SK-N-SH (cell line): ENCODE measurements at regions not wholly inside any gene's neighbourhood (a gene's known extent, or its start where the extent isn't known, plus 50 kb on each side); places are given as distances from the start of the nearest gene placed in this dataset.

ENCODE experiments used
- CTCF ChIA-PET: fragments of 300-600, 350-600 bp; formaldehyde crosslinking; extraction: SDS; loops from one replicate; lab custom pipeline; 2021; lab: Yijun Ruan, JAX
- POLR2A ChIA-PET: fragments of 350-600 bp; sonication (Branson Sonifier 250); formaldehyde crosslinking; extraction: SDS; loops from one replicate; lab custom pipeline; 2020; ENCODE audit warnings: antibody characterized with exemption, inconsistent platforms; lab: Yijun Ruan, JAX
- DNase-seq: peaks from one replicate; pipeline ENCODE4 v3.0.0; 2012
- H2AFZ ChIP-seq: fragments of 200-600 bp; sonication (generic); 2 replicates; pipeline ENCODE4 v1.8.1; 2016; ENCODE audit warnings: antibody characterized with exemption, mild to moderate bottlenecking, low read depth
- H3F3A ChIP-seq: fragments of 200-600 bp; sonication (generic); replicated peaks from 2 replicates; pipeline ENCODE3; 2016; ENCODE audit warnings: antibody characterized with exemption, mild to moderate bottlenecking; ENCODE audit not compliant: insufficient read depth
- H3K27ac ChIP-seq, 2 experiments: fragments of 200-500 bp in 1 of 2; fragments of 200-600 bp in 1 of 2; sonication (Bioruptor generic) in 1 of 2; sonication (generic), shearing (Covaris generic) in 1 of 2; 2 replicates each; pipeline versions ENCODE4 v1.5.1 to v1.6.1; 2014 to 2016; ENCODE audit warnings: low read depth in 2 of 2, inconsistent platforms in 1 of 2, low read length in 1 of 2, mild to moderate bottlenecking in 1 of 2, mixed read lengths in 1 of 2
- H3K27me3 ChIP-seq: fragments of 200-600 bp; sonication (generic), shearing (Covaris generic); 2 replicates; pipeline ENCODE4 v1.6.1; 2016; ENCODE audit warnings: mixed run types; ENCODE audit not compliant: insufficient read depth
- H3K36me3 ChIP-seq, 2 experiments: fragments of 200-500 bp in 1 of 2; fragments of 200-600 bp in 1 of 2; sonication (Bioruptor generic) in 1 of 2; sonication (generic) in 1 of 2; replicated peaks in 1 of 2; 2 replicates each; pipeline versions ENCODE3 to v1.5.1; 2014 to 2016; ENCODE audit warnings: low read length in 1 of 2, mild to moderate bottlenecking in 1 of 2; ENCODE audit not compliant: insufficient read depth in 2 of 2, control insufficient read depth in 1 of 2
- H3K4me1 ChIP-seq, 2 experiments: fragments of 200-500 bp in 1 of 2; fragments of 200-600 bp in 1 of 2; sonication (Bioruptor generic) in 1 of 2; sonication (generic), shearing (Covaris generic) in 1 of 2; 2 replicates each; pipeline versions ENCODE4 v1.5.1 to v1.6.1; 2014 to 2016; ENCODE audit warnings: low read depth in 1 of 2, low read length in 1 of 2, mixed run types in 1 of 2; ENCODE audit not compliant: insufficient read depth in 2 of 2, control insufficient read depth in 1 of 2
- H3K4me2 ChIP-seq: fragments of 200-600 bp; sonication (generic), shearing (Covaris generic); 2 replicates; pipeline ENCODE4 v1.6.1; 2017; ENCODE audit warnings: mixed run types
- H3K4me3 ChIP-seq, 2 experiments: fragments of 200-500 bp in 1 of 2; fragments of 200-600 bp in 1 of 2; sonication (Bioruptor generic) in 1 of 2; sonication (generic), shearing (Covaris generic) in 1 of 2; 2 replicates each; pipeline versions ENCODE4 v1.5.1 to v1.8.1; 2014 to 2016; ENCODE audit warnings: low read depth in 2 of 2, inconsistent platforms in 1 of 2, low read length in 1 of 2, mild to moderate bottlenecking in 1 of 2, mixed read lengths in 1 of 2, moderate library complexity in 1 of 2
- H3K79me2 ChIP-seq: fragments of 200-600 bp; sonication (generic); 2 replicates; pipeline ENCODE4 v1.8.1; 2017; ENCODE audit warnings: mild to moderate bottlenecking; ENCODE audit not compliant: insufficient read depth
- H3K9ac ChIP-seq: fragments of 200-600 bp; sonication (generic); 2 replicates; pipeline ENCODE4 v1.6.1; 2017; ENCODE audit warnings: mixed run types
- H3K9me2 ChIP-seq: fragments of 200-600 bp; sonication (generic); 2 replicates; pipeline ENCODE4 v1.6.1; 2017; ENCODE audit warnings: mixed run types
- H3K9me3 ChIP-seq: fragments of 200-600 bp; sonication (generic); 2 replicates; pipeline ENCODE4 v1.6.1; 2017; ENCODE audit warnings: mixed run types, mild to moderate bottlenecking, moderate library complexity
- H4K20me1 ChIP-seq: fragments of 200-600 bp; sonication (generic); 2 replicates; pipeline ENCODE4 v1.6.1; 2017; ENCODE audit warnings: mild to moderate bottlenecking, mixed run types; ENCODE audit not compliant: insufficient read depth
- CHD2 ChIP-seq: fragments of 150-350 bp; IDR thresholded peaks from 2 replicates; pipeline ENCODE4 v1.6.1; 2018; ENCODE audit warnings: low read length; ENCODE audit not compliant: partially characterized antibody
- ELF1 ChIP-seq: IDR thresholded peaks from 2 replicates; pipeline ENCODE4 v1.4.0; 2012
- EZH2phosphoT487 ChIP-seq: fragments of 200-600 bp; sonication (generic); IDR thresholded peaks from 2 replicates; pipeline ENCODE4 v1.6.1; 2017; ENCODE audit warnings: low read depth, mixed run types, mild to moderate bottlenecking, antibody characterized with exemption, moderate library complexity, borderline replicate concordance
- FOSL2 ChIP-seq: IDR thresholded peaks from 2 replicates; pipeline ENCODE4 v1.4.0; 2012; ENCODE audit warnings: low read depth, mild to moderate bottlenecking, moderate library complexity, borderline replicate concordance
- FOXJ3 ChIP-seq: sonication (generic); formaldehyde crosslinking; IDR thresholded peaks from 2 replicates; pipeline ENCODE4 v1.5.1; 2020; ENCODE audit warnings: mild to moderate bottlenecking, missing genetic modification reagents
- GABPA ChIP-seq: IDR thresholded peaks from 2 replicates; pipeline ENCODE4 v1.4.0; 2012; ENCODE audit warnings: low read depth, mild to moderate bottlenecking
- MAX ChIP-seq: IDR thresholded peaks from 2 replicates; pipeline ENCODE4 v1.4.0; 2012; ENCODE audit warnings: low read depth
- MXI1 ChIP-seq: IDR thresholded peaks from 2 replicates; pipeline ENCODE4 v1.6.1; 2012; ENCODE audit warnings: mild to moderate bottlenecking, low read depth, low read length, improper control_type of control experiment
- POLR2AphosphoS5 ChIP-seq: IDR thresholded peaks from 2 replicates; pipeline ENCODE4 v1.6.1; 2012; ENCODE audit warnings: low read depth, low read length
- RCOR1 ChIP-seq: fragments of 150-350 bp; IDR thresholded peaks from 2 replicates; pipeline ENCODE4 v1.6.1; 2017; ENCODE audit warnings: antibody characterized with exemption, low read length
- SIN3A ChIP-seq: IDR thresholded peaks from 2 replicates; pipeline ENCODE4 v1.6.1; 2012; ENCODE audit warnings: low read depth, mild to moderate bottlenecking, low read length, moderate library complexity, borderline replicate concordance
- TAF1 ChIP-seq: IDR thresholded peaks from 2 replicates; pipeline ENCODE4 v1.6.1; 2012; ENCODE audit warnings: low read depth, mild to moderate bottlenecking, low read length, moderate library complexity, borderline replicate concordance
- TCF12 ChIP-seq: IDR thresholded peaks from 2 replicates; pipeline ENCODE4 v1.4.0; 2012
- USF1 ChIP-seq: IDR thresholded peaks from 2 replicates; pipeline ENCODE4 v1.4.0; 2012; ENCODE audit warnings: low read depth, borderline replicate concordance
- USF2 ChIP-seq: fragments of 150-350 bp; IDR thresholded peaks from 2 replicates; pipeline ENCODE4 v1.6.1; 2017; ENCODE audit warnings: antibody characterized with exemption, low read length, low read depth, borderline replicate concordance
- WGBS: methylation state at CpG from one replicate; pipeline ENCODE4 v1.1.6; 2017; ENCODE audit warnings: low lambda C conversion rate; 5-methylcytosine and 5-hydroxymethylcytosine counted together
- TF ChIP-seq, protein P1 (sequence below): fragments of 200-600 bp; sonication (generic); IDR thresholded peaks from 2 replicates; pipeline ENCODE4 v1.6.1; 2017; ENCODE audit warnings: antibody characterized with exemption, mild to moderate bottlenecking, moderate library complexity
- TF ChIP-seq, protein P2 (sequence below): fragments of 150-350 bp; IDR thresholded peaks from 2 replicates; pipeline ENCODE4 v1.6.1; 2016; ENCODE audit warnings: mild to moderate bottlenecking, low read depth, low read length
- TF ChIP-seq, protein P3 (sequence below): IDR thresholded peaks from 2 replicates; pipeline ENCODE4; 2012

DNA sequence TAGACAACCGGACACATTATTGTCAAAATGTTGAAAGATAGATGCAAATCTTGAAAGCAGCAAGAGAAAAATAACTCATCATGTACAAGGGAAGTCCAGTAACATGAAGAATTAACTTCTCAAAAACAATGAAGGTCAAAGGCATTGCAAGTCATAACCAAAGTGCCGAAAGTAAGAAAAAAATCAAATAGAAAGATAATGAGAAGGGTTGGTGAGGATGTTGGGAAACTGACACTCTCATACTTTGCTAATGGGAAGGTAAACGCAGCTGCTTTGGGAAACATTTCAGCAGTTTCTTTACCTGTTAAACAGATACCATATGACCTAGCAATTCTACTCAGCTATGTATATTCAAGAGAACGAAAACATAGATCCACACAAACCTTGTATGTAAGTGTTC is 303.0 kb downstream of the ARL4A start:
- CTCF ChIA-PET, result no interaction called here
- no peak overlapping the region for H2AFZ ChIP-seq
- POLR2A ChIA-PET, result no interaction called here

GRCh38 chr7:12993025-12993424 is 305.6 kb downstream of the ARL4A start:
- no peaks in the 10 kb centered on the region for H3K4me1 ChIP-seq
- H3K9me3 ChIP-seq, result no peaks in the 10 kb centered on the region
- CTCF ChIA-PET, result no interaction called here
- no peaks in the 10 kb centered on the region for H3F3A ChIP-seq
- H3K27ac ChIP-seq, result no peak overlapping the region
- POLR2A ChIA-PET, result no interaction called here
- H3K9me2 ChIP-seq, result no peaks in the 10 kb centered on the region
- no peaks in the 10 kb centered on the region for H4K20me1 ChIP-seq
- no peak overlapping the region for H3K4me2 ChIP-seq
- no peak overlapping the region for H3K4me3 ChIP-seq
- H3K36me3 ChIP-seq, result no peaks in the 10 kb centered on the region
- no peak overlapping the region for H2AFZ ChIP-seq
- DNase-seq, result no peak
- peaks cover 11% of the 10 kb centered on the region; the same call in 1 of the 2 replicates for H3K27me3 ChIP-seq
- H3K79me2 ChIP-seq, result no peaks in the 10 kb centered on the region
- H3K9ac ChIP-seq, result no peak overlapping the region
- no peak for TF ChIP-seq TAF1
- no peak for TF ChIP-seq ELF1
- TF ChIP-seq, protein P1, sequence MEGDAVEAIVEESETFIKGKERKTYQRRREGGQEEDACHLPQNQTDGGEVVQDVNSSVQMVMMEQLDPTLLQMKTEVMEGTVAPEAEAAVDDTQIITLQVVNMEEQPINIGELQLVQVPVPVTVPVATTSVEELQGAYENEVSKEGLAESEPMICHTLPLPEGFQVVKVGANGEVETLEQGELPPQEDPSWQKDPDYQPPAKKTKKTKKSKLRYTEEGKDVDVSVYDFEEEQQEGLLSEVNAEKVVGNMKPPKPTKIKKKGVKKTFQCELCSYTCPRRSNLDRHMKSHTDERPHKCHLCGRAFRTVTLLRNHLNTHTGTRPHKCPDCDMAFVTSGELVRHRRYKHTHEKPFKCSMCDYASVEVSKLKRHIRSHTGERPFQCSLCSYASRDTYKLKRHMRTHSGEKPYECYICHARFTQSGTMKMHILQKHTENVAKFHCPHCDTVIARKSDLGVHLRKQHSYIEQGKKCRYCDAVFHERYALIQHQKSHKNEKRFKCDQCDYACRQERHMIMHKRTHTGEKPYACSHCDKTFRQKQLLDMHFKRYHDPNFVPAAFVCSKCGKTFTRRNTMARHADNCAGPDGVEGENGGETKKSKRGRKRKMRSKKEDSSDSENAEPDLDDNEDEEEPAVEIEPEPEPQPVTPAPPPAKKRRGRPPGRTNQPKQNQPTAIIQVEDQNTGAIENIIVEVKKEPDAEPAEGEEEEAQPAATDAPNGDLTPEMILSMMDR, result no peak
- TF ChIP-seq USF1, result no peak
- no peak for TF ChIP-seq MXI1
- TF ChIP-seq, protein P2, sequence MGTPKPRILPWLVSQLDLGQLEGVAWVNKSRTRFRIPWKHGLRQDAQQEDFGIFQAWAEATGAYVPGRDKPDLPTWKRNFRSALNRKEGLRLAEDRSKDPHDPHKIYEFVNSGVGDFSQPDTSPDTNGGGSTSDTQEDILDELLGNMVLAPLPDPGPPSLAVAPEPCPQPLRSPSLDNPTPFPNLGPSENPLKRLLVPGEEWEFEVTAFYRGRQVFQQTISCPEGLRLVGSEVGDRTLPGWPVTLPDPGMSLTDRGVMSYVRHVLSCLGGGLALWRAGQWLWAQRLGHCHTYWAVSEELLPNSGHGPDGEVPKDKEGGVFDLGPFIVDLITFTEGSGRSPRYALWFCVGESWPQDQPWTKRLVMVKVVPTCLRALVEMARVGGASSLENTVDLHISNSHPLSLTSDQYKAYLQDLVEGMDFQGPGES, result no peak
- no peak for TF ChIP-seq TCF12
- TF ChIP-seq USF2, result no peak
- no peak for TF ChIP-seq POLR2AphosphoS5
- TF ChIP-seq SIN3A, result no peak
- TF ChIP-seq FOXJ3 (CRISPR knock-in tag), result no peak
- TF ChIP-seq RCOR1, result no peak
- TF ChIP-seq, protein P3, sequence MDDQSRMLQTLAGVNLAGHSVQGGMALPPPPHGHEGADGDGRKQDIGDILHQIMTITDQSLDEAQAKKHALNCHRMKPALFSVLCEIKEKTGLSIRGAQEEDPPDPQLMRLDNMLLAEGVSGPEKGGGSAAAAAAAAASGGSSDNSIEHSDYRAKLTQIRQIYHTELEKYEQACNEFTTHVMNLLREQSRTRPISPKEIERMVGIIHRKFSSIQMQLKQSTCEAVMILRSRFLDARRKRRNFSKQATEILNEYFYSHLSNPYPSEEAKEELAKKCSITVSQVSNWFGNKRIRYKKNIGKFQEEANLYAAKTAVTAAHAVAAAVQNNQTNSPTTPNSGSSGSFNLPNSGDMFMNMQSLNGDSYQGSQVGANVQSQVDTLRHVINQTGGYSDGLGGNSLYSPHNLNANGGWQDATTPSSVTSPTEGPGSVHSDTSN, result no peak
- TF ChIP-seq CHD2, result no peak

More for the DNA sequence above, 303.0 kb downstream of the ARL4A start:
- H3K79me2 ChIP-seq, result no peaks in the 10 kb centered on the region
- H3K27ac ChIP-seq, result no peak overlapping the region
- no peaks in the 10 kb centered on the region for H3K36me3 ChIP-seq
- TF ChIP-seq MAX, result no peak
- TF ChIP-seq EZH2phosphoT487, result no peak
- TF ChIP-seq FOSL2, result no peak
- TF ChIP-seq, protein P2, result no peak
- TF ChIP-seq TCF12, result no peak
- TF ChIP-seq MXI1, result no peak
- TF ChIP-seq, protein P3, result no peak
- no peak for TF ChIP-seq RCOR1
- no peak for TF ChIP-seq GABPA
- WGBS, result 28% methylated on average over 4 of the region's 4 CpGs
- H3F3A ChIP-seq, result no peaks in the 10 kb centered on the region
- H3K4me1 ChIP-seq, result no peaks in the 10 kb centered on the region
- H4K20me1 ChIP-seq, result no peaks in the 10 kb centered on the region
- H3K9me3 ChIP-seq, result no peaks in the 10 kb centered on the region
- peaks cover 11% of the 10 kb centered on the region; the same call in 1 of the 2 replicates for H3K27me3 ChIP-seq
- no peak overlapping the region for H3K4me2 ChIP-seq
- no peak overlapping the region for H3K9ac ChIP-seq
- H3K4me3 ChIP-seq, result no peak overlapping the region
- no peak for DNase-seq
- no peaks in the 10 kb centered on the region for H3K9me2 ChIP-seq
